A673 (cell line): ENCODE measurements at regions not wholly inside any gene's neighbourhood (a gene's known extent, or its start where the extent isn't known, plus 50 kb on each side); places are given as distances from the start of the nearest gene placed in this dataset.

ENCODE experiments used
- BruUV-seq: library from RNA; stranded (reverse); fragments of 400-500 nt; replicated peaks from 2 replicates; lab custom pipeline; 2021; lab: Mats Ljungman, UMichigan
- CTCF ChIA-PET: fragments of 300-600 bp; sonication (Branson Sonifier 250); formaldehyde crosslinking; loops from one replicate; lab custom pipeline; 2022; ENCODE audit warnings: antibody characterized with exemption; lab: Charles Lee
- POLR2A ChIA-PET: fragments of 300-600 bp; sonication (Branson Sonifier 250); formaldehyde crosslinking; loops from one replicate; lab custom pipeline; 2022; ENCODE audit warnings: antibody characterized with exemption; ENCODE audit not compliant: low non-redundant PET; lab: Charles Lee
- DNase-seq: peaks from one replicate; pipeline ENCODE4 v3.0.0-alpha.2; 2015; ENCODE audit warnings: low spot score
- H3K27ac ChIP-seq: fragments of 200-600 bp; sonication (generic); 2 replicates; pipeline ENCODE4 v1.5.1; 2016; ENCODE audit warnings: mixed run types, low read depth, mild to moderate bottlenecking, mixed read lengths, antibody characterized with exemption, low read length; ENCODE audit not compliant: poor library complexity, severe bottlenecking
- H3K27me3 ChIP-seq: fragments of 200-600 bp; sonication (generic); replicated peaks from 2 replicates; pipeline ENCODE4 v1.6.1; 2017; ENCODE audit warnings: mixed run types, low read depth, mild to moderate bottlenecking, mixed read lengths, antibody characterized with exemption, low read length; ENCODE audit not compliant: insufficient read depth, poor library complexity
- H3K36me3 ChIP-seq: fragments of 200-600 bp; sonication (generic); 2 replicates; pipeline ENCODE4 v1.6.1; 2016; ENCODE audit warnings: mixed run types, mild to moderate bottlenecking, mixed read lengths, antibody characterized with exemption, low read length; ENCODE audit not compliant: insufficient read depth, poor library complexity, severe bottlenecking
- H3K4me1 ChIP-seq: fragments of 200-600 bp; sonication (generic); 2 replicates; pipeline ENCODE4 v1.6.1; 2017; ENCODE audit warnings: mixed run types, mild to moderate bottlenecking, mixed read lengths, antibody characterized with exemption, low read length; ENCODE audit not compliant: insufficient read depth, poor library complexity, severe bottlenecking
- H3K4me3 ChIP-seq: fragments of 200-600 bp; sonication (generic); 2 replicates; pipeline ENCODE4 v1.5.1; 2016; ENCODE audit warnings: low read depth, mixed run types, mild to moderate bottlenecking, mixed read lengths, low read length; ENCODE audit not compliant: poor library complexity, severe bottlenecking
- H3K9me3 ChIP-seq: fragments of 200-600 bp; sonication (generic); 2 replicates; pipeline ENCODE4 v1.6.1; 2016; ENCODE audit warnings: mixed run types, low read depth, mild to moderate bottlenecking, mixed read lengths, antibody characterized with exemption, low read length; ENCODE audit not compliant: poor library complexity, severe bottlenecking
- CTCF ChIP-seq: fragments of 300-800, 200-600 bp; sonication (generic); conservative IDR thresholded peaks from 2 replicates; pipeline ENCODE4 v1.5.1; 2017; ENCODE audit warnings: low read depth, mild to moderate bottlenecking, antibody characterized with exemption, low read length, moderate library complexity, mixed read lengths
- EZH2 ChIP-seq: fragments of 200-600 bp; sonication (generic); IDR thresholded peaks from 2 replicates; pipeline ENCODE4 v1.6.1; 2017; ENCODE audit warnings: borderline replicate concordance, low read depth, mild to moderate bottlenecking, mixed read lengths, antibody characterized with exemption, low read length; ENCODE audit not compliant: poor library complexity, severe bottlenecking
- intact Hi-C: fragments of 100-400 bp; cut with micrococcal nuclease; formaldehyde crosslinking; loops from one replicate; pipeline ENCODE4 v1.10.0; 2022; ENCODE audit not compliant: unreplicated experiment

- DNase-seq, result no peak
Measured at GRCh38 chr11:40045312-40045711, 1414.1 kb downstream of the LRRC4C start.

GRCh38 chr11:40037005-40037404, 1422.4 kb downstream of the LRRC4C start:
- DNase-seq, result no peak
- no TSS peak for BruUV-seq
- ChIA-PET POLR2A (interaction anchor here (0.6 kb wide), 1 partner anchor 16 kb away, joined by 3 read pairs; no protein-coding TSS in a partner anchor), CTCF (no interaction called here)
- H3K4me3 ChIP-seq, result no peak overlapping the region
- no peaks in the 10 kb centered on the region for H3K36me3 ChIP-seq
- H3K27me3 ChIP-seq, result no peaks in the 10 kb centered on the region
- H3K9me3 ChIP-seq, result peaks cover 6% of the 10 kb centered on the region
- TF ChIP-seq CTCF (no peak), EZH2 (no peak)
- no peaks in the 10 kb centered on the region for H3K4me1 ChIP-seq
- intact Hi-C loops, result no loop called here
- H3K27ac ChIP-seq, result no peak overlapping the region

More at GRCh38 chr11:40045312-40045711, 1414.1 kb downstream of the LRRC4C start:
- Histone ChIP-seq H3K27ac (no peak overlapping the region), H3K4me1 (no peaks in the 10 kb centered on the region), H3K36me3 (no peaks in the 10 kb centered on the region), H3K4me3 (no peak overlapping the region), H3K9me3 (peaks cover 14% of the 10 kb centered on the region), H3K27me3 (no peaks in the 10 kb centered on the region)
- ChIA-PET POLR2A (no interaction called here), CTCF (no interaction called here)
- BruUV-seq, result no TSS peak
- intact Hi-C loops, result no loop called here
- TF ChIP-seq CTCF (no peak), EZH2 (no peak)

- CTCF ChIA-PET, result no interaction called here
- DNase-seq, result peak; percentile 50
- Histone ChIP-seq H3K4me1 (peaks cover 2% of the 10 kb centered on the region), H3K36me3 (no peaks in the 10 kb centered on the region), H3K27me3 (no peaks in the 10 kb centered on the region), H3K27ac (no peak overlapping the region), H3K9me3 (peaks cover 7% of the 10 kb centered on the region), H3K4me3 (no peak overlapping the region)
- BruUV-seq, result no TSS peak
- no peak for TF ChIP-seq CTCF
- TF ChIP-seq EZH2, result no peak
- intact Hi-C loops, result no loop called here
- POLR2A ChIA-PET, result no interaction called here
Measured at GRCh38 chr11:40032331-40032730, 1427.1 kb downstream of the LRRC4C start.
